SK-N-SH treated with all-trans-retinoic acid at 6 μM for 48 hours (cell line): ENCODE measurements at regions not wholly inside any gene's neighbourhood (a gene's known extent, or its start where the extent isn't known, plus 50 kb on each side); places are given as distances from the start of the nearest gene placed in this dataset.

Experiments
- ARNTL ChIP-seq: fragments of 450-650 bp; formaldehyde crosslinking; IDR thresholded peaks from 2 replicates; pipeline ENCODE4 v1.5.0; 2020; ENCODE audit warnings: low read depth, mild to moderate bottlenecking, moderate library complexity, borderline replicate concordance
- BACH2 ChIP-seq: fragments of 250-450 bp; sonication (Bioruptor Pico); IDR thresholded peaks from 2 replicates; pipeline ENCODE4 v1.9.0; 2021; ENCODE audit warnings: mild to moderate bottlenecking, borderline replicate concordance
- ESRRG ChIP-seq: fragments of 250-450 bp; sonication (Bioruptor Pico); IDR thresholded peaks from 2 replicates; pipeline ENCODE4 v1.6.1; 2021; ENCODE audit warnings: mild to moderate bottlenecking
- GLIS3 ChIP-seq: fragments of 250-450 bp; sonication (Bioruptor Pico); IDR thresholded peaks from 2 replicates; pipeline ENCODE4 v1.5.0; 2020; ENCODE audit warnings: mild to moderate bottlenecking, moderate library complexity
- ISL1 ChIP-seq: fragments of 250-450 bp; sonication (Bioruptor Pico); IDR thresholded peaks from 2 replicates; pipeline ENCODE4 v2.1.2; 2022; ENCODE audit warnings: mild to moderate bottlenecking, moderate library complexity
- OSR1 ChIP-seq: fragments of 250-450 bp; sonication (Bioruptor Pico); IDR thresholded peaks from 2 replicates; pipeline ENCODE4 v1.8.0; 2022; ENCODE audit warnings: moderate library complexity, mild to moderate bottlenecking, inconsistent platforms
- RARB ChIP-seq: fragments of 250-450 bp; sonication (Bioruptor Pico); IDR thresholded peaks from 2 replicates; pipeline ENCODE4 v1.8.0; 2021; ENCODE audit warnings: mild to moderate bottlenecking, moderate library complexity
- TCF4 ChIP-seq: fragments of 250-450 bp; sonication (Bioruptor Pico); IDR thresholded peaks from 2 replicates; pipeline ENCODE4 v1.8.0; 2021; ENCODE audit warnings: mild to moderate bottlenecking, moderate library complexity, borderline replicate concordance
- TOX ChIP-seq: fragments of 250-450 bp; sonication (Bioruptor Pico); IDR thresholded peaks from 2 replicates; pipeline ENCODE4 v1.8.0; 2021; ENCODE audit warnings: mild to moderate bottlenecking, moderate library complexity, borderline replicate concordance
- ZFP3 ChIP-seq: fragments of 250-450 bp; sonication (Bioruptor Pico); IDR thresholded peaks from 2 replicates; pipeline ENCODE4 v1.5.0; 2020; ENCODE audit warnings: mild to moderate bottlenecking, moderate library complexity
- ZFP30 ChIP-seq: fragments of 450-650 bp; formaldehyde crosslinking; IDR thresholded peaks from 2 replicates; pipeline ENCODE4 v1.5.0; 2022; ENCODE audit warnings: mild to moderate bottlenecking, moderate library complexity
- TF ChIP-seq, protein P1 (sequence below): fragments of 250-450 bp; sonication (Bioruptor Pico); IDR thresholded peaks from 2 replicates; pipeline ENCODE4 v1.5.1; 2021; ENCODE audit warnings: mild to moderate bottlenecking, moderate library complexity
- TF ChIP-seq, protein P2 (sequence below): fragments of 250-450 bp; sonication (Bioruptor Pico); IDR thresholded peaks from 2 replicates; pipeline ENCODE4 v1.5.0; 2020; ENCODE audit warnings: mild to moderate bottlenecking, moderate library complexity
- TF ChIP-seq, protein P3 (sequence below): fragments of 250-450 bp; sonication (Bioruptor Pico); IDR thresholded peaks from 2 replicates; pipeline ENCODE4 v1.5.1; 2020; ENCODE audit warnings: low read depth, mild to moderate bottlenecking, moderate library complexity

DNA sequence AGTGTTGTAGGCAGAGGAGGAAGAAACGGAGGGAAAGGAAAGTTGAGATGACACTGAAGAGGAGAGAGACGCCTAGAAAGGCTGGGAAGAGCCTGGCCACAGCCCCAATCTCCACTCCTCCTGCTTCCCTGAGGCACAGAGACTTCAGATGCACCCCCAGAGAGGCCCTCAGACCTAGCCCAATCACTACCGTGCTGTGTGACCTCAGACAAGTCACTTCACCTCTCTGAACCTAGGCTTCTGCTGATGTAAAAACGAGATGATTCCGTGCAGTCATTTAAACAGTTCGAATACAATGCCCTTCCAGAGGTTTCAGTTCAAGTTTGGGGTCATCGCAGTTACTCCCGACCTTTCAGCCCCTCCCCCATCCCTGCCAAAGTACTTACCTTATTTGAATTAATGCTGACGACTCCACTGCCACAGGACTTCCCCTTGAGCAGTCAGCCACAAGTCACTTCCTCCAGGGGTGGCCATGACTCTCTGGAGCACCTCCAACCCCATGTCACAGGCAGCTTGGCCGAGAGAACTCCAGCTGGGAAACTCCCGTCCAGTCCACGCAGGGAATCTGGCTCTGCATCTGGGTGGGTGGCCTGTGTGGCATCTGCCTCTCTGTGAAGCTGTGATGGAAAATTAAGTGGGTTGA lies 105.2 kb upstream of the ID2 start:
- TF ChIP-seq ZFP30 (no peak), ZFP3 (CRISPR knock-in tag) (no peak), TOX (CRISPR knock-in tag) (no peak), RARB (CRISPR knock-in tag) (no peak), BACH2 (CRISPR knock-in tag) (no peak), ISL1 (CRISPR knock-in tag) (no peak), ESRRG (no peak), TCF4 (CRISPR knock-in tag) (no peak), OSR1 (CRISPR knock-in tag) (no peak), GLIS3 (CRISPR knock-in tag) (no peak), ARNTL (CRISPR knock-in tag) (no peak)
- TF ChIP-seq, protein P1, sequence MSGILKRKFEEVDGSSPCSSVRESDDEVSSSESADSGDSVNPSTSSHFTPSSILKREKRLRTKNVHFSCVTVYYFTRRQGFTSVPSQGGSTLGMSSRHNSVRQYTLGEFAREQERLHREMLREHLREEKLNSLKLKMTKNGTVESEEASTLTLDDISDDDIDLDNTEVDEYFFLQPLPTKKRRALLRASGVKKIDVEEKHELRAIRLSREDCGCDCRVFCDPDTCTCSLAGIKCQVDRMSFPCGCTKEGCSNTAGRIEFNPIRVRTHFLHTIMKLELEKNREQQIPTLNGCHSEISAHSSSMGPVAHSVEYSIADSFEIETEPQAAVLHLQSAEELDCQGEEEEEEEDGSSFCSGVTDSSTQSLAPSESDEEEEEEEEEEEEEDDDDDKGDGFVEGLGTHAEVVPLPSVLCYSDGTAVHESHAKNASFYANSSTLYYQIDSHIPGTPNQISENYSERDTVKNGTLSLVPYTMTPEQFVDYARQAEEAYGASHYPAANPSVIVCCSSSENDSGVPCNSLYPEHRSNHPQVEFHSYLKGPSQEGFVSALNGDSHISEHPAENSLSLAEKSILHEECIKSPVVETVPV (CRISPR knock-in tag) = no peak
- TF ChIP-seq, protein P2, sequence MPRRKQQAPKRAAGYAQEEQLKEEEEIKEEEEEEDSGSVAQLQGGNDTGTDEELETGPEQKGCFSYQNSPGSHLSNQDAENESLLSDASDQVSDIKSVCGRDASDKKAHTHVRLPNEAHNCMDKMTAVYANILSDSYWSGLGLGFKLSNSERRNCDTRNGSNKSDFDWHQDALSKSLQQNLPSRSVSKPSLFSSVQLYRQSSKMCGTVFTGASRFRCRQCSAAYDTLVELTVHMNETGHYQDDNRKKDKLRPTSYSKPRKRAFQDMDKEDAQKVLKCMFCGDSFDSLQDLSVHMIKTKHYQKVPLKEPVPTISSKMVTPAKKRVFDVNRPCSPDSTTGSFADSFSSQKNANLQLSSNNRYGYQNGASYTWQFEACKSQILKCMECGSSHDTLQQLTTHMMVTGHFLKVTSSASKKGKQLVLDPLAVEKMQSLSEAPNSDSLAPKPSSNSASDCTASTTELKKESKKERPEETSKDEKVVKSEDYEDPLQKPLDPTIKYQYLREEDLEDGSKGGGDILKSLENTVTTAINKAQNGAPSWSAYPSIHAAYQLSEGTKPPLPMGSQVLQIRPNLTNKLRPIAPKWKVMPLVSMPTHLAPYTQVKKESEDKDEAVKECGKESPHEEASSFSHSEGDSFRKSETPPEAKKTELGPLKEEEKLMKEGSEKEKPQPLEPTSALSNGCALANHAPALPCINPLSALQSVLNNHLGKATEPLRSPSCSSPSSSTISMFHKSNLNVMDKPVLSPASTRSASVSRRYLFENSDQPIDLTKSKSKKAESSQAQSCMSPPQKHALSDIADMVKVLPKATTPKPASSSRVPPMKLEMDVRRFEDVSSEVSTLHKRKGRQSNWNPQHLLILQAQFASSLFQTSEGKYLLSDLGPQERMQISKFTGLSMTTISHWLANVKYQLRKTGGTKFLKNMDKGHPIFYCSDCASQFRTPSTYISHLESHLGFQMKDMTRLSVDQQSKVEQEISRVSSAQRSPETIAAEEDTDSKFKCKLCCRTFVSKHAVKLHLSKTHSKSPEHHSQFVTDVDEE = no peak
- TF ChIP-seq, protein P3, sequence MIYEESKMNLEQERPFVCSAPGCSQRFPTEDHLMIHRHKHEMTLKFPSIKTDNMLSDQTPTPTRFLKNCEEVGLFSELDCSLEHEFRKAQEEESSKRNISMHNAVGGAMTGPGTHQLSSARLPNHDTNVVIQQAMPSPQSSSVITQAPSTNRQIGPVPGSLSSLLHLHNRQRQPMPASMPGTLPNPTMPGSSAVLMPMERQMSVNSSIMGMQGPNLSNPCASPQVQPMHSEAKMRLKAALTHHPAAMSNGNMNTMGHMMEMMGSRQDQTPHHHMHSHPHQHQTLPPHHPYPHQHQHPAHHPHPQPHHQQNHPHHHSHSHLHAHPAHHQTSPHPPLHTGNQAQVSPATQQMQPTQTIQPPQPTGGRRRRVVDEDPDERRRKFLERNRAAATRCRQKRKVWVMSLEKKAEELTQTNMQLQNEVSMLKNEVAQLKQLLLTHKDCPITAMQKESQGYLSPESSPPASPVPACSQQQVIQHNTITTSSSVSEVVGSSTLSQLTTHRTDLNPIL (CRISPR knock-in tag) = no peak
